Stimulated activated CD8-positive, alpha-beta memory T cell treated with anti-CD3 and anti-CD28 coated beads, Interleukin-15, amount 100 ng/mL, for 1 hour (primary cell): ENCODE measurements at regions not wholly inside any gene's neighbourhood (a gene's known extent, or its start where the extent isn't known, plus 50 kb on each side); places are given as distances from the start of the nearest gene placed in this dataset.

ENCODE experiments used
- DNase-seq: peaks from one replicate; pipeline ENCODE4 v3.0.0-alpha.2; 2020; ENCODE audit warnings: low read depth

DNA sequence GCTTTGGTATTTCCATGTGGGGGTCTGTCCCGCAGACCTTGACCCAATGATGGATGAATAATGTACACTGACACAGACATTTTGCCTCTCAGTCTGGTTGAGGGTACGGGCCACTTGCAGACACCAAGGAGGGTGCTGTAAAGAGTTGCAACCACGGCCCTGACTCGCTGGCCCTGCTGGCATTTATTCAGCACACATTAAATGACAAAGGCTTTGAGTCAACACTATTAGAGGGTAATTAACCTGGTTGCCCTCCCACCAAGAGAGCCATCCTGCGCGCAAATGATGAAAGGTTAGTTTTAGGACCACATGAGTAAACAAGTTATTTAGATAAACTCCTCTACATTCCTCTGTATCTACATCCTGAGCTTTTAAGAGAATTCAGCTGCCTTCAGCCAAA lies 308.9 kb upstream of the MMS22L start:
- DNase-seq: no peak

DNA sequence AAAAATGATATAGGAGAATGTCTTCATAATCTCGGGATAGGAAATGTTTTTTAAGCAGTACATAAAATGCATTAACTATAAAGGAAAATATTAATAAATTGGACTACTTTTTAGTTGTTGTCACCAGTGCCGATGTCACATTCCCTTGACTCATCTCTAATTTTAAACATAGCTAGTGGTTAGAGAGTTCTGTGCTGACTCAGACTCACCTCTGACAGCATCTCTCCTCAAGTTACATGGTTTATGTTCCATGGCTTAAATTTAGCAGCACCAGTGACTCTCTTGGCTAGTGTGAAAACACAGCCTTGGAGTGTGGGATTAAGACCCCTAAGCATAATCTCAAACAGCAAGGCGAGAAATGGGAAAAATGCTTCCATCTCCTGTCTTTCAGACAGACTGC lies 311.8 kb upstream of the MMS22L start:
- DNase-seq: no peak

DNA sequence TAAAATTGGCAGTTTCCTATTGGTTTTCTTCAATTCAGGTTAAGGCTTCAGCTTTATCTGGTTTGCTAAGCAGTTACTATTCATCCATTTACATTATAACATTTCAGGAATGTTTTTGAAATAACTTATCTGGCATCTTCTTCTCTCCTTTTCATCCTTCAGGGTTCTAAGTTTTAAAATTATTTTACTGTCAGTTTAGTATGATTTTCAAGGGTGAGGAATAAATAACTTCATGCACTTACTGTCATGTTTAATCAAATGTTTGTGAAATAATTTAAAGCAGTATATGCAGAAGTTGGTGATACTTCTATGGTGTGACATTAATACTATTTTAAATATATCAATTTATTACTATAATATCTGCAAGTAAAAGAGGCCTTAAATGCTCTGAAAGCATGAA lies 338.1 kb upstream of the MMS22L start:
- DNase-seq: no peak

DNA sequence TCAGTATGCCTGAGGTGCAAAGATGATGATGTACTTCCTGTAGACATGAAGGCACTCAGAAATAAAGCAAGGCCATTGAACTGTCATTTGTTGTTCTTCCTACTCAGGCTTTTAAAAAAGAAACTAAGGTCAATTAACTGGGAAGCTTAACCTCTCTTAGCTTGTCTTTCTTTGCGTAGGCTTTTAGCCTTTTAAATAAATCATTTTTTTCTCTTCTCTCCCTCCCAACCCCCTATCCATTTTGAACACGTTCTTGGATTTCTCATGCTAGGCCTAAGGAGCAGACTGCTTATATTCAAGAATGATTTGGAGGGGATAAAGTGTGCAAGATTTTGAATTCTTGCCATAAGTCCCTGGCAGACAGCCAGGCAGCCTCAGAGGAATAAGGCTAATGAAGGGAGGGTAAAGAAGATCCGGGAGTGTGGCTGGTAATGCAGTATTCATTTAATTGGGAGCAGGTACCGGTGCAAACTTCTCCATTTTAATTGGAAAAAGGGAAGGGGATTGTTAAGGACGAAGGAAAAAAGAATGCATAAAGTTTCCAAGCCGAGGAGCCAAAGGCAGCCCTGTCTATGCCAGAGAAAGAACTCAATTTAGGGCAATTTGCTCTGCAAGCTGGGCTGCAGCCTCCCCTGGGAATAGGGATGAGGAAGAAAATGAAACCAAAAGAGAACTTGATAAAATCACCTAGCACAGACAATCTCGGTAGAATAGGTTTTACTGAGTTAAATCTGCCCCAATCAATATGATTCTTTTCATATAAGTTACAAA lies 343.8 kb upstream of the MMS22L start:
- DNase-seq: no peak

DNA sequence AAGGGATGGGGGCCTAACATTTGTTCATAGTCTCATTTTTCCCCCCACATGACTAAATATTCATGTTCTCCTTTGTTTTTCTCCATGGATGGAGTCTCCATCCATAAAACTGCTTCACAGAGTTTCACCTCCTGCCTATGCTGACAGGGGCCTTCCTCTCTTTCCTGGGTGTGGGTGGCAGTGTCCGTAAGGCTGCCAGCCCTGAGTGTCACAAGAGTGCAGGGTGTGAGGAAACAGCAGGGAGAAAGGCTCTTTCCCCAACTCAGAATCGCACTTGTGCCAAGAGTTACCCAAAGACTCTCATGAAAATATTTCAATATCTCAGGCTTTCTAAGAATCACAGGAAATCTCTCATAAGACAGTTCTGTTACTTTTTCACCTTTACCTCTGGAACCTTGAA lies 346.2 kb upstream of the MMS22L start:
- no peak for DNase-seq

DNA sequence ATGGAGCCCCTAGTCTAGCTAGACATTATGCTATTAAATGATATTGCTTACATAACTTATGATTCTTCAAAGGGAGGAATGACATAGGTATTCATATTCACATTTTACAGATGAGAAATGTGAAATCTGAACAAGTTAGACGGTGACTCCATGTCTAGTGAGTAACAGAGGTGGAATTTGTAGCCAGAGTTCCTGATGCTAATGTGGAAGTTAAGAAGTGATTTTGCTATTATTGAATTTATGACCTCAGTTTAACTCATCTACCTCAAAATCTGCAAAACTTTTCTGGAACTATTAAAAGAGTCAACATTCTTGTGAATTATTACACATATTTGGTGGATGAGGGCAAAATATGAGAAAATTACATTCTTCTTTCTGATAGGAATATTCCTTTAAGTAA lies 347.6 kb upstream of the MMS22L start:
- no peak for DNase-seq

DNA sequence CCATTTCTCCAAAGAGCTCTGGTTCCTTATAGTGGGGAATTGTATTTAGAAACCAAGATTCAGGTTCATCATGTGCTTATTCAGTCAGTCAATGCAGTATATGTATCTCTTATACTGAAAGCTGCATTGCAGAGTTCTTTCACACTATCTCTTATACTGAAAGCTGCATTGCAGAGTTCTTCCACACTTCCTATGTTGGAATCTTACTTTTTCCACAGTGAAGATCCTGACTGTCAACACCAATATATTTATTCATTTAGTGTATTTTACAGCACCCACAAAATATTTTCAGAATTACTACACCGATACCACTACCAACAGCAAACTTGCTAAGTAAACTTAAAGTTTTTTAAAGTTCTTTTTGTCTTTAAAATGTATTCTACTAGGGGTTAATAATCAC lies 349.3 kb upstream of the MMS22L start:
- no peak for DNase-seq

DNA sequence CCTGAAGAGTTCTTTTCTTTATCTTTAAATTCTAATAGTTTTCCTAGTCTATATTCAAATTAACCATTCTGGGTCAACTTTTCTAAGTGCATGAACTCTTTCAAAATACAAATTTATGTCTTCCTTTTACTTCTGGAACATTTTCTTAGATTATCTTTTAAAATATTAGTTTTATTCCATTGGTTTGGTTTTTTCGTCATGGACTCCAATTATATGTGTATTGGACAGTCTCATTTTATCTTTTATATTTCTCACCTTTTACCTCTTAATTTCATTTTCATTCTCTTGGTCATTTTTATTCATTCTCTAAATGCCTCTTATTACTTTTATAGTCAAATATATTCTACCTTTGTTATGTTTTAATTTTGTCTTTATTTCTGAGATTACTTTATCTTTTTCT lies 356.7 kb upstream of the MMS22L start:
- DNase-seq: no peak

DNA sequence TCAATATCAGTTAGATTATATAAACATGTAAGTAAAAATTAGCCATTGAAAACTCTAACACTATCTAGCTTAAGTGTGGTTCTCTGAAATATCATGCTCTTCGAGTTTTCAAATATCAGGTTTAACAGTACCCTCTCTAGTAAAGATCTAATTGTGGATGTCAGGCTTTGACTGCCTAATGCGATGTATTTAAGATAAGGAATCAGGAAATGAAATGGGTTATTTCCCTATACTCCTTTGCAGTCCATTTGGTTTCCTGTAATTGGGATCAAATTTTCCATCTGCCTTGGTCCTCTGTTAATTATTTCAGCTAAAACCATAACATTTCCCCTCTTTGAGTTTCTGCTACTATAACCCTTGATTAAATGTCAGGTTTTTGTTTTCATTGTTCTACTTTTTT lies 361.3 kb upstream of the MMS22L start:
- no peak for DNase-seq

DNA sequence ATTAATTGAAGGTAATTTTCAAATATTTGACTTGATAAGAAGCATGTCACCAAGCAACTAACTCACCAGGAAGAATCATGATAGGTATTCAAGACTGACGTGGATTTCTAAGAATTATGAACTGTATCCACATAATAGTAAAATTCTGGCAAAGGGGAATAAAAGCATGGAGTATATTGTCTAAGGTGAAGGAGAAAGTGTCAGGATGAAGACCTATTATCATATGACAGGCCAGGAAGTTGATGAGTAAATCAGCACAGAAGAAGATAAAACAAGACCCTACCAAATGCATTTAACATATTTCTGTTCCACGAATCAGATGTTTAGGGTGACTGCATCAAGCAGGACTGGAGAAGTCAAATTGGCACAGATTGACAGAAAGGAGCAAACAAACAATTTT lies 362.7 kb upstream of the MMS22L start:
- no peak for DNase-seq

DNA sequence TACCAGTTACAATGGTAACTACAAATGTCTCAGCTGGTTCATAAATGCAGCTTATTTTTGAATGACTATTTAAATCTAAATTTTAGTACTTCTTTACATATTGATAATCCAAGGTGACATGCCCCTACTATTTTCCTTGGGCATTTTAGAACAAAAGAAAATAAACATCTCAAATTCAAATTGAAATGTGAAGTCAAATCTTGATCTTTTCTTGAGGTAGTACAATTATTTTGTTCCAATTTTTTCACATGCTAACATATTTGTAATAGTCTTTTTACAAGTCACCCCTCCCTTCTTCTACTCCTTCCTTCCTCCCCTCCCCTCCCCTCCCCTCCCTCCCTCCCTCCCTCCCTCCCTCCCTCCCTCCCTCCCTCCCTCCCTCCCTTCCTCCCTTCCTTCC lies 370.1 kb upstream of the MMS22L start:
- no peak for DNase-seq

DNA sequence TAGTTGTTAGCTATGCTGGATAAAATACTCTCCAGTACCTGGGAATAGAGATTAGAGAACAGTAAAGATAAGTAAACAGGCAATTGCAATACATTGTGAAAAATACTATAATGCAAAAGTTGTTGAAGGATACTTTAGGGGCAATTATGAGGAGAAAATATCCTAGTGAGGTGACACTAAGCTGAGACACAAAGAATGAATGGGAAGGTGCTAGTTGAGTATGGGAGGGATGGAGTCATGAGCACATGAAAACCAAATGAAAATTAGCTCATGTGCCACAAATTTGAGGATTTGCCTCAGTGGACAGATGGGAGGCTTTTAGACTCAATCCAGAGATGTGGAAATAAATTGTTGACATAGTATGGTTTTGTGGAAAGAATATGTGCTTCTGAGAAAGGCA lies 370.5 kb upstream of the MMS22L start:
- no peak for DNase-seq

DNA sequence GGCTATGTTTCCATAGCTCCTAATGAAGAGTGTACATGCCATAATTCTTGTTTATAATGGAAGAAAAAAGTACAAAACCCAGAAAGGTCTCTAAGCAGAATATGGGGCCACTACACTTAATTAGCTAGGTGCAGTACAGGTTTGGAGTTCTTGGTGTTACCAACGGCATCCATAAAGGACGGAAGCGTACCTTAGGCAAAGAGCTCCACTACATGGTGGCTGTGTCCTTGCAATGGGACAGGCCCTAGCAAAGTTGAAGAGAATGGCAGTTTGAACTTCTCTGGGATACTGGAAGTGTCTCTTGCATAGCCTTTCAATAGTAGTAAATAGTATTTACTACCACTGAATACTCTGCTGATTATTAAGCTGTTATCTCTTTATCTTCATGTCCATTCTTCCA lies 371.7 kb upstream of the MMS22L start:
- DNase-seq: no peak

DNA sequence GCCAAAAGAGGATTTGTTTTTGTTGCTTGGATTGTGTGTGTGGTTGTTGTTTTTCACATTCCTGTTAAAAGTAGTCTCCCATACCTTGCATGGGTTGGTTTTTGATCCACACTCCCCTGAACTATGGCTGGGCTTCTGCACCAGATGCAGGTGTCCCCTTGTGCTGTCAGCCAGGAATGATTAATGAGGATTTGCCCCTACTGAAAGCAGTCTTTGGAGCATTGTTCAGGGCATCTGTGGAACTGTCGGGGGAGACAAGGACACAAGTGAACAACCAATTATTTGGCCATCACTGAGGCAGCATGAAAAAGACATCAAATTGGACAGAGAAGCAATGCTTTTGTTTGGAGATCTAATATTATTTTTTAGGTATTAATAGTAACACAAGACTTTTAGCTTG lies 373.2 kb upstream of the MMS22L start:
- no peak for DNase-seq

DNA sequence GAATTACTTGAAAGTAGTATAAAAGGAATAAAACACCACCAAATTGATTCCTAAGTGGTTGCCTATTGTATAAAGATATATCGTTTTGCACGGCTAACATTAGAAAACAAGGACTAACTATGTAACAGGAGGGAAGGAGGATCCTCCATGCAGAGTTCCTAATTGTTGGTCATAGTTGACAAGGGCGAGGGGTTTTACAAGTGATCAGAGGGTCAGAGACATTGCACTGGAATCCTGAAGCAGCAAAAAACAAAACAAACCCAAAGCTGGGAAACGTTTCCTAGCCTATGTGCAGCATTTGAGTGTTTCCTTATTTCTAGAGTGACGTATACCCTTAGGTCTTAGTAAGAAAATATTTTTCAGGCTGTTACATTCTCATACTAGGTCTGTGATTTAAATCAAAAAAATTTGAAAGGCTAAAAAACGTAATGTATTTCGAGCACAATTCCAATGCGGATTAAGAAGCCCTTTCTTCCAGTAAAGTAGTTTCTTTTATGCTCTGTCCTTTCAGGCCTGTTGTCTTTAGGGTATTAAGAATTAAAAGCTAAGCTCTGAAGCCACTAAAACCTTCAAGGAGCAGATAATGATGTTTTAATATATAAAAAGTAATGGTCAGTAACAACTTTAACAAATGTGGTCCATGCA lies 373.8 kb upstream of the MMS22L start:
- DNase-seq: no peak

DNA sequence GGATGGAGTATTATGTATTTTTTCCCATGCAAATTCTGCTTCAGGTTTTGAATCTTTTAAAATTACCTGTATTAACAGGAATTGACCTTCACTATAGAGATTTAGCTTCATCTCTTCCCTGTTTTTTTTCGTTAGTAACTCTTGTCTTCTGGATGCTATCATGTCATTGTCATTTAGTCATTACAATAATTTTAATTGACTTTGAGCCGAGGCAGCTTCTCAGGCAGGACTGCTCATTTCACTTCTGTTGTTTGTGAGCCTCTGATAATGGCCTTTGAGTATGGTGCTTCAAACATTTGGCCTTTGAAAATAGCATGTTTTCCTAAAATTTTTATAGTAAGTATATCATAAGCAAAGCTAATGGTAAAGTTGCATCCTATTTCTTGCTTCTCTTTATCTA lies 375.1 kb upstream of the MMS22L start:
- no peak for DNase-seq

DNA sequence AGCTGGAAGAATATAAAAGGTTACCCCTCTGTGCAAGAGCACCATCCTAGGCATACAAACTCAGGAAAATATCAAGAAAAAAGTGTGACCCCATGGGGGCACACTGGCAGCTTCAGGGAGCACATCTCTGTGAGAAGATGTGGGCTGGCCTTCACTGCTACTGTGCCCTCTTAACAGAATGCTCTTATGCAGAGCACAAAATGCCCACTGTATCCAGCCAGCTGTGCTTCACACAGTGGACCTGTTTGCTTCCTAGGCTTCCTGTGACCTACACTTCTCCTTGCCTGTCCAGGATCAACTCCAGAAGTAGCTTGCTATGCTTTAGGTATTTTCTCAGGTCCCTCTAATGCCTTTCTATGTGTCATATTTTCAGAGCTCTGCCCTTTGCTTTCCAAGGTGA lies 380.2 kb upstream of the MMS22L start:
- no peak for DNase-seq

DNA sequence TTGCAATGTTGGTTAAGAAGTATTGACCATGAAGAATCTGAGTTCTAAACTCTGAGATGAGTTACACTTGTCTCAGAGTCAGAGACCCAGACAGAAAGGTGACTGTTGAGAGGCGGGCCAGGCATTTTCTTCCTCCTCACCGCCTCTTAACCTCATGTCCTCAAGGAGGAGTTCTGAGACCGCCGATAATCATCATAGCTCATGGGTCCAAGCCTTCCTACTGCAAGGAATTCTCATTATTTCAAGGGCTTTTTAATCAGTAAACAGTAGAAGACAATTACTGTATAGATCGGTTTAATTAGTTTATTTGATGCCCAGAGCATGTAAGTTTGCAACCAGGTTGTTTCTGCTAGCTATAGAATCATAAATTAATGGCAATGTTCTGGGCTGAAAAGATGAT lies 382.4 kb upstream of the MMS22L start:
- DNase-seq: no peak

DNA sequence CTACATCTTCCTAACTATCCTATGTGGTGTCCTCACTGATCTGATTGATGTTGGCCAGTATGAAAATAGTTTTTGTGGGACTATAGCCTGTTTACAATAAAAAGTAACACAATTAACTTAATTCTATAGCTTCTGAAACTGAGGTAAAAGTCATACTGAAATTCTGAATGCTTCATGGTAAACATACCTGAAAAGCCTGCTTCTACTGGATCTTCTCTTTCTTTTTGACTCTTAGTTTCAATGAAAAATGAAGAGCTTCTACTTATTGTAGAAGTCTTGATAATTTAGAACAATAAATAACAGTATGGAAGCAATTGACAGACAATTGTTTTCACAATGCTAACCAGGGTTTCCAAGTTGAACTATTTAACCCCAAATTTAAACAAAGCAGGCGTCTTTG lies 383.9 kb upstream of the MMS22L start:
- DNase-seq: no peak

DNA sequence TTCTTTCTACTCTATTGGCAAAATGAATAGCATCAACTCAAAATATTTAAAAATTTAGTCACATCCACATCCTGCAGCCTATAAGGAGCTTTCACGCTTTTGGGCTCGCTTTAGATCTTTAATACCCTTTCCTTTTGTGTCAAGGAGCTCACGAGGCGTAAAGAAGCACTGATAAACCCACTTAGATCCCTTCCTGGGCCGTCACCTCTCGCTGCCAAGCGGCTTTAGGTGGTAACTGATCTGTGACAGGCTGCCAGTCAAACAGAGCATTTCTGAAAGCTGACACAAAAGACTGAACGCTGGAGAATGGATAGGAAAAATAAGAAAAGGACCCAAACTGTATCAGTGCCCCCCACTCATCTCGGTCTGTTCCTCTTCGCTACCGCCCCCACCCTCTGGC lies 385.7 kb upstream of the MMS22L start:
- DNase-seq: no peak

DNA sequence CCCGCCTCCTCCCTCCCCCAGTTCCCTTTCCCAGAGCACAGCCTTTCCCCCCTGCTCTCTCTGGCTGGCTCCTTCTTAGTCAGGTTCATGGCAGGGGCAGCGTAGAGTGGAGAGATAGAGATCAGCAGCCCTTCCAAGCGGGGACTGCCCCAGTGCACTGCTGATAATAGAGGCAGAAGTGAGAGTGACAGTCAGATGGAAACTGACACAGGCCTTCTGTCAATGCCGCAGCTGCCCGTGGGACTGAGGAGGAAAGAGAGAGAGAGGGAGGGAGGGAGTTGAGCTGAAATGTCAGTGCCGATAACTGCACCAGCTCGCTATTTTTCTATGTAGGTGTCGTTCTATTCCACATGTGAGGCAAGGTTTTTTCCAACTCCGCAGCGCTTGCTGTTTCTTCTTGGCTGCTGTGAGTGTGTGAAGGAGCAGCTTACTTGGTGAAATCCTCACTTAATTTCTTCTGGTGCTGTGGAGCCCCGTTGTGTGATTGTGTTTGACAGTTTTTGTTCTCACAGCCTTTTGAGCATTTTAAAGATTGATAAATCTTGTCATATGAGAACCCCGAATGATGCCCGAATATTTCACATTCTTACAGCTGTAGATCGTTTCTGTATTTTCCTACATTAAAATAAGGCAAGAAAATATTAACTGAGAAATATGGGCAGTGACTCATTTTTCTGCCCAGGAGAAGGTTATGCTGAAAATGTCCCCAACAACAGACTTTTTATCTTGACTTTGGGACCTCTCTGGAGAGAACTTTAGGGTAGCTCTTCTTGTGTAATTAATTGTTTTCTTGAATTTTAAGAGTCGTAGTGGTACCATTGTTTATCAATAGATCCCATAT lies 386.4 kb upstream of the MMS22L start:
- no peak for DNase-seq

DNA sequence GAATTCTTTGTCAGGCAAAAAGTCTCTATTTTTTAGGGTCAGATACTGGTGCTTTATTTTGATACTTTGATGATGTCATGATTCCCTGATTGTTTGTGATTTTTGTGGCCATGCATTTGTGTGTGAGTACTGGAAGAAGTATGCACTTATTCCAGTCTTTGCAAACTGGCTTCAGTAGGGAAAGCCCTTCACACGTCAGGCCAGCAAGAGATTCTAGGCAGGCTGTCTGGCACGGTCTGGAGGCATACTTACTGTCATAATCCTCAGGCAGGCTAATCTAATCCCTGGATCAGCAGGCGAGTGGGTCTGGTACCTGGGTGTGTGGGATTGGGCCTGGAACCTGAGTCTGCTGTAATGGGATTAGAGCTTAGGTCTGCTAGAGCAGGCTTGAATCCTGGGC lies 391.8 kb upstream of the MMS22L start:
- no peak for DNase-seq

DNA sequence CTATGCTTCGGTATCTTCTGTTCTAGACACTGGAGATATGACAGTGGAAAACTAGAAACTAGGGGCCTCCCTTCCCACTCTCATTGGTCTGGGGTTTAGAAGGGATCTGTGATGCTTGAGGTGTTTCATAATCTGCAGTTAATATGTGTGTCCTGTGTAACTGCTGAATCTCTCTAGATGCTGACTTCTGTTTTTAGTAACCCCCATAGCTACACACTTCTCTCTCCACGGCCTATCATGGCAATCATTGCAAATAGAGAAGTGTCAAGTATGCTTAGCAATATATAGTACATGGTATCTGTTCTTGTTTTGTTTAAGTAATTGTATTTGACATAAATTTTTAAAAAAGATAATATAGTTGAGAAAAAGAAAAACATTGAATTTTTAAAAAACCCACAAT lies 394.6 kb upstream of the MMS22L start:
- no peak for DNase-seq
